Stimulated activated CD4-positive, alpha-beta T cell treated with anti-CD3 and anti-CD28 coated beads, Interleukin-1b, Interleukin-23, amount 100 ng/mL, for 48 hours (primary cell): ENCODE measurements at regions not wholly inside any gene's neighbourhood (a gene's known extent, or its start where the extent isn't known, plus 50 kb on each side); places are given as distances from the start of the nearest gene placed in this dataset.

ENCODE experiments used
- DNase-seq: peaks from one replicate; pipeline ENCODE4 v3.0.0-alpha.2; 2020

DNA sequence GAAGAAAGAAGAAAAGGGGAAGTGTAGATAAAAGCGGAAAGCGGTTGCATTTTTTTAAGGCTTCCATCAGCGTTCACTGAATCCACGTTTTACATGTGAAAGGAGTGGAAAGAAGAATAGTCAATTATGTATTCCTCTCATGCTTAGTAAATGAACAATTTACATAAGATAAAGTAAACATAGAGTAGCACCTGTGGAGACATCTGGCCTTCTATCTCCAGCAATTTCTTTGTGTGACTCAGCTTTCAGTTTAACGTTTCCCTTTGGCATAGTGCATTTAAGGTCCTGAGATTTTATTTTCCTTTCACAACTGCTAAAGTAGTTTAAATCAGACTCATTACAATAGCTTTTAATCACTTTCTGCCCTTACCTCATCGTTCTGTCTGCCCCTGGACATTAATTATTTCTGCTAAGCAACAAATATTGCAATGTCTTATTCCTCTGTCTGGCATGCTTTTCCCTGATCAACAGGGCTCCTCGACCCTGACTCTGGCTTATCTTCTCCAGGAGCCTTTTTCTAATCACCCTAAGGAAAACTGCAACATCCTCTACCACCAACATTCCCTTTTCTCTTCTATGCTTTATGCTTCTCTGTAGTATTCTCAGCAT is 383.5 kb upstream of the VWC2 start:
- no peak for DNase-seq

- DNase-seq = no peak
These were observed 377.2 kb upstream of the VWC2 start for GRCh38 chr7:49396229-49396628.

DNA sequence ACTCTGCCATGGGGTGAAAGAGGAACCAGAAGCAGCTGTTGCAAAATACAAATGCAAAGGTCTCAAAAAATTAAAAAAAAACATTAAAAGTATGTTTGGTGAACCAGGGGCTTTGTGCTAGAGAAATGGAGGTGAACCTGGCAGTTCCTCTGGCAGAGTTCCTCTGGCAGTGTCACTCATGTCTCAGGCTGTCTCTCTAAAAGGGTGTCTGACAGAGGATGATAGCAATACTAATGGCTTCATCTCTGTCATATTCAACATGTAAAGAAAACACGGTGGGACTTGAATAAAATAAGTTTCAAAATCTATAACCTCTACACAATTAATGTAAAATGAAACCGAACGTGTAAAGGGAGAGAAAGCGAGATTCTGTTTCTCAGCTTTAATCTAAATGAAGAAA is 375.7 kb upstream of the VWC2 start:
- no peak for DNase-seq

DNA sequence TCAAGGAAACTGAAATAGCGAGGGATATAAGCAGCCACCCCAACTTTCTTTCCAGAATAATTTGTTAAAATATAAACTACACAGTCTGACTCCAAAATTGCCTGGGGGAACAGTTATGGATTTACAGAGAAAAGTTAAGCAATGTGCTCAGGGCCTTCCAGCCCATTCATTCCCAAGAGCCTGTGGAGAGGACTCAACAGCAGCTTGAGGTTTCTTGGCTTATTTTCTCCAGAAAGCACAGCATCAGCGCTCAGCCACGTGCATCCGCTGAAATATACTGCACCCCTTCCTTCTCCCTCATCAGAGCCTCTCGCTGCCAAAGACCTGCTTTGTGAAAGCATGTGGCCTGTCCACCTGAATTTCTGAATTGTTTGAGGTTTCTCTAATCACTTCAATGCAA is 375.2 kb upstream of the VWC2 start:
- DNase-seq = no peak

DNA sequence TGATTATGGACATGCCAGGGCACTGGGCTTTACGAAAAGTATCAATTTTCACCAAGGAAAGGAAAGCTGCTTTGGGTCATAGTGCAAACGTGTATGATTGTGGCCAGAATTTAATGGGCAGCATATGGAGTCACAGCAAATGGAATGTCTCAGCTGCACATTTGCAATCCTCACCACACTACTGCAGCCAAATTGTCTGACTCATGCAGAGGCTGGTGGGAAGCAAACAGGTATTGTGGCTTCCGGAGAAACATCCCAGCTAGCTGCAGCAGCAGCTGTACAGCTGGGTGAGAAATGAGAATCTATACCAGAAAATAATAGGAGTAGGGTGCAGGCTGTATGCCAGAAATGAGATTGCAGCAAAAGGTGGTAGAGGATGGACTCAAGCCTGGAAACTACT is 374.7 kb upstream of the VWC2 start:
- no peak for DNase-seq

GRCh38 chr7:49400891-49401550 is 372.4 kb upstream of the VWC2 start:
- no peak for DNase-seq

- no peak for DNase-seq
These were observed 369.6 kb upstream of the VWC2 start for GRCh38 chr7:49403844-49404243.

- DNase-seq = no peak
These were observed 366.2 kb upstream of the VWC2 start for GRCh38 chr7:49407205-49407604.

DNA sequence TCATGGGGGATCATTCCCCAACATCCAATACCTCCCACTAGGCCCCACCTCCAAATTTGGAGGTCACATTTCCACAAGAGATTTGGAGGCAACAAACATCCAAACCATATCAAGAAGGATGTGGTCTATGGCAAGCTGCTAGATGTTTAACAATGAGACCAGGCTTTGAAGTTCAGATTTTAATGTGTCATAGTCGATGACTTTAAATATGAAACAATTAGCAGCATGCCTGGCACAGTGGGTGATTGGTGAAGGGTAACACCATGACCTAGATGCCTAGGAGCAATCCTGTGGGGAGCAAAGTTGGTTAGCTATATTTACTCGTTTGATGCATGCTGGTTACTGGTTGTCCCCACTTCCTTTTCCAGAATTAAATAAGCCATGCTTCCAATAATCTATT is 356.4 kb upstream of the VWC2 start:
- DNase-seq = no peak

DNA sequence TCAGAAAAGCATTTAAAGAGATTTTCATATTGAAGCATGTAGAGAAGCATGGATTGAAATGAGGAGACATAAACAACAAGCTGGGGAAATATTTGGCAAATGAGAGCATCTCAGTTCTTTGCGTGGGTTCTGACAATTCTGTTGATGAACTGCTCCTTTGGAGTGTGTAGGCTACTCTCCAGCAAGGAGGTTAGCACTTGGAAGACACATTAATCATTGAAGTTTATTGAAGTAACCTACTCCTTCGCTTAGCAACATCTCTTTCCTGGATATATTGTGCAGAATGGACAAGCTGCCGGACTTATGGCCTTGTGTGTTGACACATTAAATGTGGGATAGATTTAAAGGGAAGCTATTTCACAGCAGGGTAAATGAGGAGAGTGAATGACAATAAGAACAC is 354.5 kb upstream of the VWC2 start:
- no peak for DNase-seq

DNA sequence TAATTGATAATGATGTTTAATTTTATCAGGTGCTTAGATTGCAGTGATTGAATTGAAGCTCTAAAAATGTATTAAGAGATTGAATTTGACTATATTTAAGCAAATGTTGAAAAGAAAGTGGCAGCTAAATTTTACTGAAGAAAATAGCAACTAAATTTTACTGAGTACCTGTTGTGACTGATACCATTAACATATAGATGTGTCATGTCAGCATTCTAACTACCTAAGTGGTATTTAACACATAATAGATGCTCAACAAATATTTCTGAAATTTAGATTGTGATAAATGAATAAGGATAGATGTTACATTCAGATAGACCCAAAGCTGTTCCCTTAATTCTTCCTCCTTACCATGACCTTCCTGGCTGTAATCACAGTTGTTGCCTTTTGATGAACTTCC is 350.9 kb upstream of the VWC2 start:
- no peak for DNase-seq

GRCh38 chr7:49424109-49424508 is 349.3 kb upstream of the VWC2 start:
- DNase-seq = no peak

DNA sequence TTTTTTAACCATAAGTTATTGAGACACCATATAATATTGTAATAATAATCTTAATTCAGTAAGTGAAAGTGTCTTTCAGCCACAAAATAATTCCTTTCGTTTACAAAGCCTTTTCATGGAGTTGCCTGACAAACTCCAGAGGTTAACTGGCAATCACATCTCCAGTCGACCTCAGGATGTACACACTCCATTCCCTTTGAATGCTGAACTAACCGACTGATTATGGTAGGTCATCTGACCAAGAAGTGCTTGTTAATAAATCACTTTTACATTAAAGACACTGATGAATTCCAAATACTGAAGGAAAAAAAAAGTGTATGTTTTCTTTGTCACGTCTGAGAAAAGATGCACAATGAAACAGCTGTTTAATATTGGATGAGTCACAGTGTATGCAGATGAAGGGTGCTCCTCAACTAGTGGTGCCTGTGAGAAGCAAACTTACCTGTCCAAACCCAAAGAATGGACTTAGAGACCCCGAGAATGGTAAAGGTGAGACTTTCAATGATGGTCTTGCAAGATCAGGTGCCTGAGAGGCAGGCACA is 348.1 kb upstream of the VWC2 start:
- DNase-seq = no peak

GRCh38 chr7:49432254-49432653 is 341.2 kb upstream of the VWC2 start:
- DNase-seq = no peak

DNA sequence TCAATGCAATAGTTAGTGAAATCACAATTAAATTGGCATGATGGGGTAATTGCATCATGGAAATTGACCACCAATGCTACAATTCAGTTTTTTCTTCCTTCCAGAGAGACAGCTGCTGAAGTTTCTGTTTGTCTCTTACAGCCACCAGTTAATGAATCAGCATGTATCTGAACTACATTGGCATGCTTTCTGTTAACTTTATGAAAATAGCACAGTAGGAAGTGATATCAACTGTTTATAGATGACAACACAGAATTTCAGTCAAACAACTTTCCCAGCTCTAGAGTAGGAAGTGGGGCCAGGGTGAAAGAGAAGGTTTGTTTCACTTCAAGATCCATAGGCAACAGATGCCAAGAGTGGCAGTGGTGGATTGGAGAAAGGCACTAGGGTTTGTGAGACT is 339.6 kb upstream of the VWC2 start:
- no peak for DNase-seq

DNA sequence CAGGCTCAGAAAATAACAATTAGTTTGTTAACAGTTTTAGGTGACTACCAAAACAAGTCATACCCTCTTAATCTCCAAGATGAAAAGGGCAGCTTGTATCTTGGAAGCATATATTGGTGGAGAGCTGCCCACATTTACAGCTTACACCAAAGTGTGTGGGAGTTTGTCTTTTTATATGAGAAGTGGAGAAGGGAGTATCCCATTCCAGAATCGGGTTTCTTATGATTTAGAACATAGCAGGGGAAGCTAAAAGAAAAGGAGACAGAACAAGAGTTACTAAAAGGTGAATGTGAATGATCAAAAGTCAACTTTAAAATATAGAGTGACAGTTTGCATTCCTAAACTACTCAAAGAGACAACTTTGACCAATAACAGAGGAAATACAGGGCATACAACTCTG is 338.6 kb upstream of the VWC2 start:
- DNase-seq = no peak

DNA sequence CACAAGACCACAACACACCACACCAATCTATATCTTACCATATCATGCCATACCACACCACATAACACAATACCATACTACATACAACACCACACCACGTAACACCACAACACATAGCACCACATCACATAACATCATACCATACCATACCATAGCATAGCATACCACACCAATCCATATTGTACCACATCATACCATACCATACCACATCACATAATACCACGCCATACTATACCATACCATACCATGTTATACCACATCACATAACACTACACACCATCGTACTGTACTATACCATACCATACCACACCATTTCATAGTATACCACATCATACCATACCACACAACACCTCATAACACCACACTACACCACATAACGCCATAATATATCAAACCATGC is 335.2 kb upstream of the VWC2 start:
- no peak for DNase-seq

DNA sequence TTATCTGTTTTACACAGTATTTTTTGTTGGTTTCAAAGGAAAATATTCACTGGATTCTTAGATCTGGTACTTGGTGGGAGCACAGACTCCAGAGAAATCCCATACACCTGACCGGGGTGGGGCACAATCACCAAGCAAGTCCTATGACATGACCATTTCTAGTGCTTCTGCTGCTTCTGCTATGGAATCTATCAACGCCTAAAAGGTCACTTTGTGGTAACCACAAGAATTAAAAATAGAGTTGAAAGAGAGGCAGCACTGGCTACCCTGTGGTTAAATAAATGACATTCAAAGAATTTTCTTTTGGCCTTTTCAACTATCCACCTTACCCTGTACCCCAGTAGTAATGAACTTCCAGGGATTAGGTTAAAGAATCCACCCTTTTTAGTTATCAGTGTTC is 329.9 kb upstream of the VWC2 start:
- DNase-seq = no peak

GRCh38 chr7:49453486-49453885 is 320.0 kb upstream of the VWC2 start:
- DNase-seq = no peak

- DNase-seq = no peak
These were observed 294.0 kb upstream of the VWC2 start for GRCh38 chr7:49479441-49479840.

DNA sequence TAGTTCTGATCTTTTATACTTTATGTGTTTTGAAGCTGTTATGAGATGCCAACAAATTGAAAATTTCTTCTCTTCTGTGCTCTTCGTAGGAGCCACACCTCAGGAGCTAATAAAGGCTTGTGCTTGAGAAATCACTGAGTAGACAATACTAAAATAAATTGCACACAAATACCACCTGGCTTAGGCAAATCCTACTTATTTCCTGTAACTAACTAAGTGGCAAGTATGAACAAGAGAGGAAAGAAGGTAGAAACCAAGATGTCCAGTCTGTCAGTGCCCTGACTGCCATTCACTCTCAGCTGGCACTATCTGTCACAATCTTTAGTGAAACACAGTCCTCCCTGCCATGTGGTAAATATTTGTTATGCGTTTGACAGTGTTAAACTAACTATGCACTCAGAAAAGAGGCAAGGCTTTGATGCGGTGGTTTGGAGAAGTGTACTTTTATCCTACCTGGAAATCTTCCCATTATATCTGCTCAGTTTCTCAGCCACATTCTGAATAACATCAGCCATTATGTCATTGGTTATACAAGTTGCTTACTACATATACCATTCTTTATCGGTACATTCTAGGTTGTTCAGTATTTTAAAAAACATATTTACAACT is 293.4 kb upstream of the VWC2 start:
- no peak for DNase-seq

DNA sequence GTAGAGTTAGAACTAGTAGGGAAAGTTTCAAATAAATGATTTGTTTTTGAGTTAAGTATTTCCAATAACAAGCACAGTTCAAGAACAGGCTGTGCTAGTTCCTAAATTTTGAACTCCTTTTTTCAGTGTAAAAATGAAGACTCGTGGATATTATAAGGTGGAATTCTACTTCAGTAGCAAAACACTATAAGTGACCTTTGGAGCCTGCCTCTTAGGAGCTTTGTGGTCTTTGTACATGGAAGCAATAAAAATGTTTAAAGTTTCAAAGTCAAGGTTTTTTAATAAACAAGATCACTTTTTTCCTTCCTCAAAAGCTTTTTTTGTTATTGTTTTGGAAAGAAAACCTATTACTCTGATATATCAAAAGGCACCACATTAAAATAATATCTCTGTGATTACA is 292.4 kb upstream of the VWC2 start:
- DNase-seq = no peak

- DNase-seq = no peak
These were observed 290.3 kb upstream of the VWC2 start for GRCh38 chr7:49483142-49483541.

DNA sequence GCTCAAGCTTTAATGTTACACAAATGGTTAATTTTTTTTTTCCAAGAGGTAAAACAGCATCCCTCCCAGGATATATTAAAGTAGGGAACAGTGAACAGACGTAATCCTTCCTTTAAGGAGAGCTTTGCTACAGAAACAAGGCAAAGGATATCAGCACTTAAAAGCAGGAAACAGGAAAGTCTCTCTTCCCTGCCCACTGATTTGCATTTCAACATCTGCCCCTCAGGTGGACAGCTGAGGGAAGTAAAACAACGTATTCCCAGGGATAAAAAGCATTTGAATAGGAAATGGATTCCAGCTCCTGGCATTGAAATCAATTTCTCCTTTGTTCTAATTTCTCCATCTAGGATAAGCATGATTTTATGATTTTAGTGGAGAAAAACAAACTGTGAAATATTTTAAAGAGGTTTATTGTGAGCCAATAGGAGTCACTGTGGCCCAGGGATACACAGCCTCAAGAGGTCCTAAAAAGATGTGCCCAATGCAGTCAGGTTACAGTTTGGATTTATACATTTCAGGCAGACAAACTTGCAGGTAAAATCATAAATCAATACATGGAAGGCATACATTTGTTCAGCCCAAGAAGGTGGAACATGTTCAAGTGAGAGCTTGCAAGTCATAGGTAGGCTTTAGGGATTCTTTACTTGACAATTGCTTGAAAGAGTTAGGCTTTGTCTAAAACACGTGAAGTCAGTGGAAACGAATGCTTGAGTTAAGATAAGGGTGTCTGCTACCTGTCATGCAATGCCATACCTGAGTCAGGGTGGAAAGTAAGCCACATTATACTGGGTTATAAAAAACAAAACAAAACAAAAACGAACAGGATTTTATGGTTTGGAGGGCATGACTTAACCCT is 286.2 kb upstream of the VWC2 start:
- DNase-seq = no peak
